ENCODE measurements at regions not wholly inside any gene's neighbourhood (a gene's known extent, or its start where the extent isn't known, plus 50 kb on each side); places are given as distances from the start of the nearest gene placed in this dataset.
"Not testable (repeated sequence)": the region's sequence is repeated elsewhere in the genome, so short reads cannot be mapped to it uniquely, and the experiment has no call there.

DNA sequence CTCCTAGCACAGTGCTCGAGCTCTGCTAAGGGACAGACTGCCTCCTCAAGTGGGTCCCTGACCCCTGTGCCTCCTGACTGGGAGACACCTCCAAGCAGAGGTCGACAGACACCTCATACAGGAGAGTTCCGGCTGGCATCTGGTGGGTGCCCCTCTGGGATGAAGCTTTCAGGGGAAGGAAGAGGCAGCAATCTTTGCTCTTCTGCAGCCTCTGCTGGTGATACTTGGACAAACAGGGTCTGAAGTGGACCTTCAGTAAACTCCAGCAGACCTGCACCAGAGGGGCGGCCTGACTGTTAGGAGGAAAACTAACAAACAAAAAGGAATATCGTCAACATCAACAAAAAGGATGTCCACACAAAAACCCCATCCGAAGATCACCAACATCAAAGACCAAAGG, 60.6 kb upstream of the DCN start:
- H3K79me2 ChIP-seq (ENCODE audit: low read depth); H3K27ac ChIP-seq; H3K9me2 ChIP-seq (ENCODE audit: insufficient read depth); DNase-seq; CTCF ChIA-PET; H4K20me1 ChIP-seq (ENCODE audit: insufficient read depth); H3K27me3 ChIP-seq (ENCODE audit: insufficient read depth, low read depth); BruUV-seq (replicated peaks); H3K9me3 ChIP-seq (ENCODE audit: insufficient read depth, low read depth); H3F3A ChIP-seq (ENCODE audit: insufficient read depth, low read depth); intact Hi-C loops (cut with micrococcal nuclease; ENCODE audit: unreplicated experiment); POLR2A ChIA-PET (ENCODE audit: unreplicated experiment); H3K4me2 ChIP-seq; H3K36me3 ChIP-seq (ENCODE audit: low read depth); H3K4me3 ChIP-seq; H3K4me1 ChIP-seq (replicated peaks; ENCODE audit: insufficient read depth): not testable (repeated sequence)
- peak; percentile 30; the same call in 1 of the 2 replicates for TF ChIP-seq CTCF (conservative IDR thresholded peaks at IDR 0.05)
- 0 out of 2 replicates have a peak overlapping the region, but pooled peaks have one; percentile 13 for H2AFZ ChIP-seq

DNA sequence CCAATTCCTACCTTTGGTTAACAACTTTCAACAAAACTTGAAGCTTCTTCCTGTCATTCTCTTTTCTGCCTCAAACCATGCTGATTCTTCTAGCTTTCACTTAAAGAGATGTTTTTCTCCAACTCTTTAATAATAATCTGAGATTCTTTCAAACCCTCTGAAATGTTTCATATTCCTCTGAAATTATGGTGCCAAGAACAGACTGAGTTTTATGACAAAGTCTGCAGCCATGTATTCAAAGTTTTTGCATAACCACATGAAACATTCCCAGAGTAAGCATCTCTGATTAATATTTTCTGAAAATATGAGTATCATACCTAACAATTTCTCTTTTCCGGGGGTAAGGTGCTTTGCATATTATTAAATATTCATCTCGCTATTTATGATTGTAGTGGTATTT, 59.1 kb upstream of the DCN start:
- ChIA-PET CTCF (no interaction called here), POLR2A (ENCODE audit: unreplicated experiment) (no interaction called here)
- H3K4me1 ChIP-seq (replicated peaks; ENCODE audit: insufficient read depth): no peaks in the 10 kb centered on the region
- DNase-seq: no peak
- no peaks in the 10 kb centered on the region for H3K79me2 ChIP-seq (ENCODE audit: low read depth)
- no peaks in the 10 kb centered on the region for H3K9me3 ChIP-seq (ENCODE audit: insufficient read depth, low read depth)
- no TSS peak for BruUV-seq (replicated peaks)
- H3K4me2 ChIP-seq: no peak overlapping the region
- no peaks in the 10 kb centered on the region for H3F3A ChIP-seq (ENCODE audit: insufficient read depth, low read depth)
- H3K27ac ChIP-seq: no peak overlapping the region
- no peak overlapping the region for H3K4me3 ChIP-seq
- H2AFZ ChIP-seq: no peak overlapping the region; the same call in 1 of the 2 replicates
- no peaks in the 10 kb centered on the region for H3K36me3 ChIP-seq (ENCODE audit: low read depth)
- H3K27me3 ChIP-seq (ENCODE audit: insufficient read depth, low read depth): no peaks in the 10 kb centered on the region
- no peak for TF ChIP-seq CTCF (conservative IDR thresholded peaks at IDR 0.05)
- no peak for TF ChIP-seq EZH2 (IDR thresholded peaks at IDR 0.05; ENCODE audit: low read depth)
- H3K9me2 ChIP-seq (ENCODE audit: insufficient read depth): no peaks in the 10 kb centered on the region
- H4K20me1 ChIP-seq (ENCODE audit: insufficient read depth): no peaks in the 10 kb centered on the region
- intact Hi-C loops (cut with micrococcal nuclease; ENCODE audit: unreplicated experiment): no loop called here

DNA sequence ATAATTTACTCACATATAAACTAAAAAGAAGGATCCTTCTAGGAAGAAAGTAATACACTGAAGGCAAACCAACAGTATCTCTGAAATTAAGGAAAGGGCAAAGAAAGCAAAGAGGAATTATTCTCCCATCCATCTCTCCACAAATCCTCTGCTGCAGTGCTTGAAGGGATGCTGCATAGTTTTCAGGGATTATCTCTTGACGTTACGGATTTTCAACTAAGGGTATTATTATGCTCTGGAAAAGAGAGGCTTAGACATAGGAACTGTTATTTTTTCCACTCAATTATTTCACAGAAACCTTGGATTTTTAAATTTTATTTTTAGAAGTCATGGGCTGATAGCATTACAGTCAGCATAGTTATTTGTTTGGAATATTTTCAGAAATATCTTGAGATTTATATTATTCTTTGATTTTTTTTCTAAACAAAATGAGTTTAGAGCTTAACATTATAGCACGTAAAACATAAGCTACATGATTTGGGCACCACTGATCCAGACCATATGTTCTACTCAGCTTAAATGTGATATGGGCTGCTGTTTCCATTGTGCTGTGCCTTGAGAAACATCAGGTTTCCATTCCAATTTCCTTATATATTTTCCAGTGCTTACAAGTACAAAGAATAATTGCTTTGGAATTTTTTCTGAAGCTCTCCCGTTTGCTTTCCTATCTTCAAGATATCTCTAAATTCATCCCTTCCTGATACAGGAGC, 57.9 kb upstream of the DCN start:
- CTCF ChIA-PET: no interaction called here
- no peak overlapping the region for H3K4me2 ChIP-seq

More for the DNA sequence above, 57.9 kb upstream of the DCN start:
- no peak for TF ChIP-seq CTCF (conservative IDR thresholded peaks at IDR 0.05)
- no peak for TF ChIP-seq EZH2 (IDR thresholded peaks at IDR 0.05; ENCODE audit: low read depth)
- no peaks in the 10 kb centered on the region for H3K79me2 ChIP-seq (ENCODE audit: low read depth)
- no peaks in the 10 kb centered on the region for H3K36me3 ChIP-seq (ENCODE audit: low read depth)
- H3F3A ChIP-seq (ENCODE audit: insufficient read depth, low read depth): no peaks in the 10 kb centered on the region
- DNase-seq: no peak
- H3K27me3 ChIP-seq (ENCODE audit: insufficient read depth, low read depth): no peaks in the 10 kb centered on the region
- H3K4me3 ChIP-seq: no peak overlapping the region
- intact Hi-C loops (cut with micrococcal nuclease; ENCODE audit: unreplicated experiment): no loop called here
- POLR2A ChIA-PET (ENCODE audit: unreplicated experiment): no interaction called here
- H3K9me3 ChIP-seq (ENCODE audit: insufficient read depth, low read depth): no peaks in the 10 kb centered on the region
- H3K9me2 ChIP-seq (ENCODE audit: insufficient read depth): no peaks in the 10 kb centered on the region
- no peak overlapping the region for H3K27ac ChIP-seq
- H4K20me1 ChIP-seq (ENCODE audit: insufficient read depth): no peaks in the 10 kb centered on the region
- no peaks in the 10 kb centered on the region for H3K4me1 ChIP-seq (replicated peaks; ENCODE audit: insufficient read depth)
- H2AFZ ChIP-seq: no peak overlapping the region
- no TSS peak for BruUV-seq (replicated peaks)

Measured in PC-9 (cell line).